ENCODE measurements at regions not wholly inside any gene's neighbourhood (a gene's known extent, or its start where the extent isn't known, plus 50 kb on each side); places are given as distances from the start of the nearest gene placed in this dataset.

- H4K20me1 ChIP-seq (ENCODE audit: insufficient read depth, low read length), result no peaks in the 10 kb centered on the region
- no peak overlapping the region for H3K4me3 ChIP-seq (ENCODE audit: low read length)
- no peaks in the 10 kb centered on the region for H3K79me2 ChIP-seq (ENCODE audit: low read length)
- no peak overlapping the region for H3K4me2 ChIP-seq (ENCODE audit: low read depth, low read length)
- no peaks in the 10 kb centered on the region for H3K9me3 ChIP-seq (replicated peaks; ENCODE audit: insufficient read depth, low read length)
- no peaks in the 10 kb centered on the region for H3K27me3 ChIP-seq (replicated peaks; ENCODE audit: insufficient read depth, low read length)
- no peak for TF ChIP-seq EZH2phosphoT487 (IDR thresholded peaks at IDR 0.05; ENCODE audit: low read length)
- TF ChIP-seq CTCF (IDR thresholded peaks at IDR 0.05; ENCODE audit: low read length), result no peak
- peaks cover 6% of the 10 kb centered on the region; the same call in 1 of the 2 replicates for H3F3A ChIP-seq (ENCODE audit: insufficient read depth, low read length)
- no peaks in the 10 kb centered on the region for H3K9me2 ChIP-seq (replicated peaks; ENCODE audit: insufficient read depth, low read length)
- H3K36me3 ChIP-seq (replicated peaks; ENCODE audit: insufficient read depth, low read length), result no peaks in the 10 kb centered on the region
- H3K27ac ChIP-seq (ENCODE audit: low read length), result no peak overlapping the region
- no peak overlapping the region for H2AFZ ChIP-seq (ENCODE audit: low read length)
- no peak for DNase-seq
- no peak overlapping the region for H3K9ac ChIP-seq (ENCODE audit: low read length)
- H3K4me1 ChIP-seq (ENCODE audit: low read length), result peaks cover 11% of the 10 kb centered on the region
These were observed 78.7 kb upstream of the TINAGL1 start for GRCh38 chr1:31497601-31498000.

- no peak overlapping the region for H3K4me2 ChIP-seq (ENCODE audit: low read depth, low read length)
- no peaks in the 10 kb centered on the region for H3K9me2 ChIP-seq (replicated peaks; ENCODE audit: insufficient read depth, low read length)
- no peak overlapping the region for H2AFZ ChIP-seq (ENCODE audit: low read length)
- H3K4me3 ChIP-seq (ENCODE audit: low read length), result no peak overlapping the region
- no peaks in the 10 kb centered on the region for H3K79me2 ChIP-seq (ENCODE audit: low read length)
- peaks cover 9% of the 10 kb centered on the region for H3K4me1 ChIP-seq (ENCODE audit: low read length)
- H3K27me3 ChIP-seq (replicated peaks; ENCODE audit: insufficient read depth, low read length), result no peaks in the 10 kb centered on the region
- H4K20me1 ChIP-seq (ENCODE audit: insufficient read depth, low read length), result no peaks in the 10 kb centered on the region
- no peak for TF ChIP-seq EZH2 (optimal IDR thresholded peaks at IDR 0.05; ENCODE audit: low read depth, low read length)
- DNase-seq, result no peak
- peaks cover 6% of the 10 kb centered on the region; the same call in 1 of the 2 replicates for H3F3A ChIP-seq (ENCODE audit: insufficient read depth, low read length)
- H3K9me3 ChIP-seq (replicated peaks; ENCODE audit: insufficient read depth, low read length), result no peaks in the 10 kb centered on the region
- H3K9ac ChIP-seq (ENCODE audit: low read length), result no peak overlapping the region
- H3K36me3 ChIP-seq (replicated peaks; ENCODE audit: insufficient read depth, low read length), result no peaks in the 10 kb centered on the region
- no peak overlapping the region for H3K27ac ChIP-seq (ENCODE audit: low read length)
These were observed 77.8 kb upstream of the TINAGL1 start for GRCh38 chr1:31498376-31499040.

- Histone ChIP-seq H3K9me2 (replicated peaks; ENCODE audit: insufficient read depth, low read length) (no peaks in the 10 kb centered on the region), H3K9ac (ENCODE audit: low read length) (no peak overlapping the region), H3K79me2 (ENCODE audit: low read length) (no peaks in the 10 kb centered on the region), H3F3A (ENCODE audit: insufficient read depth, low read length) (no peaks in the 10 kb centered on the region), H3K4me1 (ENCODE audit: low read length) (peaks cover 14% of the 10 kb centered on the region), H3K4me3 (ENCODE audit: low read length) (no peak overlapping the region), H4K20me1 (ENCODE audit: insufficient read depth, low read length) (no peaks in the 10 kb centered on the region), H3K36me3 (replicated peaks; ENCODE audit: insufficient read depth, low read length) (no peaks in the 10 kb centered on the region), H3K9me3 (replicated peaks; ENCODE audit: insufficient read depth, low read length) (no peaks in the 10 kb centered on the region), H3K27me3 (replicated peaks; ENCODE audit: insufficient read depth, low read length) (no peaks in the 10 kb centered on the region), H3K27ac (ENCODE audit: low read length) (no peak overlapping the region), H3K4me2 (ENCODE audit: low read depth, low read length) (no peak overlapping the region), H2AFZ (ENCODE audit: low read length) (no peak overlapping the region)
- TF ChIP-seq EZH2phosphoT487 (IDR thresholded peaks at IDR 0.05; ENCODE audit: low read length) (no peak), EZH2 (optimal IDR thresholded peaks at IDR 0.05; ENCODE audit: low read depth, low read length) (no peak), CTCF (IDR thresholded peaks at IDR 0.05; ENCODE audit: low read length) (no peak; the same call in 1 of the 2 replicates)
- DNase-seq, result no peak
These were observed 74.8 kb upstream of the TINAGL1 start for GRCh38 chr1:31501505-31501904.

GRCh38 chr1:31502253-31502652, 74.1 kb upstream of the TINAGL1 start:
- Histone ChIP-seq H3K9ac (ENCODE audit: low read length) (no peak overlapping the region), H3K79me2 (ENCODE audit: low read length) (no peaks in the 10 kb centered on the region)

More at GRCh38 chr1:31502253-31502652, 74.1 kb upstream of the TINAGL1 start:
- Histone ChIP-seq H3K27ac (ENCODE audit: low read length) (no peak overlapping the region), H3K4me1 (ENCODE audit: low read length) (peaks cover 21% of the 10 kb centered on the region), H4K20me1 (ENCODE audit: insufficient read depth, low read length) (no peaks in the 10 kb centered on the region), H3K4me2 (ENCODE audit: low read depth, low read length) (no peak overlapping the region), H3K9me2 (replicated peaks; ENCODE audit: insufficient read depth, low read length) (no peaks in the 10 kb centered on the region), H3F3A (ENCODE audit: insufficient read depth, low read length) (no peaks in the 10 kb centered on the region), H3K27me3 (replicated peaks; ENCODE audit: insufficient read depth, low read length) (no peaks in the 10 kb centered on the region), H3K9me3 (replicated peaks; ENCODE audit: insufficient read depth, low read length) (no peaks in the 10 kb centered on the region), H3K36me3 (replicated peaks; ENCODE audit: insufficient read depth, low read length) (no peaks in the 10 kb centered on the region), H3K4me3 (ENCODE audit: low read length) (no peak overlapping the region), H2AFZ (ENCODE audit: low read length) (no peak overlapping the region)
- no peak for TF ChIP-seq CTCF (IDR thresholded peaks at IDR 0.05; ENCODE audit: low read length)
- TF ChIP-seq EZH2phosphoT487 (IDR thresholded peaks at IDR 0.05; ENCODE audit: low read length), result no peak
- TF ChIP-seq EZH2 (optimal IDR thresholded peaks at IDR 0.05; ENCODE audit: low read depth, low read length), result no peak
- DNase-seq, result no peak
